OCI-LY1 (cell line): ENCODE measurements at regions not wholly inside any gene's neighbourhood (a gene's known extent, or its start where the extent isn't known, plus 50 kb on each side); places are given as distances from the start of the nearest gene placed in this dataset.

Experiments
- EZH2 ChIP-seq: fragments of 200-600 bp; sonication (generic), shearing (Covaris generic); IDR thresholded peaks from 2 replicates; pipeline ENCODE4 v1.8.0; 2017; ENCODE audit warnings: borderline replicate concordance, mixed run types, mild to moderate bottlenecking, antibody characterized with exemption, low read length, moderate library complexity, mixed read lengths
- TF ChIP-seq, protein P1 (sequence below): fragments of 200-600 bp; sonication (generic), shearing (Covaris generic); IDR thresholded peaks from 2 replicates; pipeline ENCODE4 v1.5.1; 2017; ENCODE audit warnings: mild to moderate bottlenecking, antibody characterized with exemption, low read length, moderate library complexity, mixed read lengths

DNA sequence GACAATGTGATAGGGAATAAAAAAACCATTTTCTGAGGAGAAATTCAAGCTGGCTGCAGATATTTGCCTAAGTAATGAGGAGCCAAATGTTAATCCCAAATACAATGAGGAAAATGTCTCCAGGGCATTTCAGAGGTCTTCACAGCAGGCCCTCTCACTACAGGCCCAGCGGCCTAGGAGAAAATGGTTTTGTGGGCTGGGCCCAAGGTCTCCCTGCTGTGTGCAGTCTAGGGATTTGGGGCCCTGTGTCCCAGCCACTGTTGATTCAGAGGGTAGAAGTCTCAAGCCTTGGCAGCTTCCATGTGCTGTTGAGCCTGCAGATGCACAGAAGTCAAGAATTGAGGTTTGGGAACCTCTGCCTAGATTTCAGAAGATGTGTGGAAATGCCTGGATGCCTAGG, 778.7 kb downstream of the CENPC start:
- TF ChIP-seq, protein P1, sequence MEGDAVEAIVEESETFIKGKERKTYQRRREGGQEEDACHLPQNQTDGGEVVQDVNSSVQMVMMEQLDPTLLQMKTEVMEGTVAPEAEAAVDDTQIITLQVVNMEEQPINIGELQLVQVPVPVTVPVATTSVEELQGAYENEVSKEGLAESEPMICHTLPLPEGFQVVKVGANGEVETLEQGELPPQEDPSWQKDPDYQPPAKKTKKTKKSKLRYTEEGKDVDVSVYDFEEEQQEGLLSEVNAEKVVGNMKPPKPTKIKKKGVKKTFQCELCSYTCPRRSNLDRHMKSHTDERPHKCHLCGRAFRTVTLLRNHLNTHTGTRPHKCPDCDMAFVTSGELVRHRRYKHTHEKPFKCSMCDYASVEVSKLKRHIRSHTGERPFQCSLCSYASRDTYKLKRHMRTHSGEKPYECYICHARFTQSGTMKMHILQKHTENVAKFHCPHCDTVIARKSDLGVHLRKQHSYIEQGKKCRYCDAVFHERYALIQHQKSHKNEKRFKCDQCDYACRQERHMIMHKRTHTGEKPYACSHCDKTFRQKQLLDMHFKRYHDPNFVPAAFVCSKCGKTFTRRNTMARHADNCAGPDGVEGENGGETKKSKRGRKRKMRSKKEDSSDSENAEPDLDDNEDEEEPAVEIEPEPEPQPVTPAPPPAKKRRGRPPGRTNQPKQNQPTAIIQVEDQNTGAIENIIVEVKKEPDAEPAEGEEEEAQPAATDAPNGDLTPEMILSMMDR = no peak
- no peak for TF ChIP-seq EZH2
